HG02610 (cell line): ENCODE measurements at regions not wholly inside any gene's neighbourhood (a gene's known extent, or its start where the extent isn't known, plus 50 kb on each side); places are given as distances from the start of the nearest gene placed in this dataset.
A peak's percentile ranks its signal among the peaks of the same experiment; 100 is the strongest.
"Not testable (repeated sequence)": the region's sequence is repeated elsewhere in the genome, so short reads cannot be mapped to it uniquely, and the experiment has no call there.

Source experiments
- ATAC-seq: cut with Tn5 transposase; IDR thresholded peaks from one replicate; pipeline ENCODE4 v1.9.1; 2021; ENCODE audit warnings: mild to moderate bottlenecking, moderate library complexity; ENCODE audit not compliant: unreplicated experiment

GRCh38 chr21:31609081-31609480 is 50.4 kb upstream of the SOD1 start:
- ATAC-seq = no peak

- no peak for ATAC-seq
Measured at GRCh38 chr21:31607791-31608190, 51.7 kb upstream of the SOD1 start.

- ATAC-seq = no peak
Measured at GRCh38 chr21:31606081-31606874, 53.2 kb upstream of the SOD1 start.

- ATAC-seq = peak; percentile 60
Measured at GRCh38 chr21:31604591-31605190, 54.8 kb upstream of the SOD1 start.

GRCh38 chr21:31599563-31599962 is 59.9 kb upstream of the SOD1 start:
- no peak for ATAC-seq

GRCh38 chr21:31599013-31599412 is 60.5 kb upstream of the SOD1 start:
- no peak for ATAC-seq

GRCh38 chr21:31597683-31598082 is 61.8 kb upstream of the SOD1 start:
- no peak for ATAC-seq

- ATAC-seq = no peak
Measured at GRCh38 chr21:31596055-31596454, 63.4 kb upstream of the SOD1 start.

- no peak for ATAC-seq
Measured at GRCh38 chr21:31594726-31595125, 64.8 kb upstream of the SOD1 start.

- no peak for ATAC-seq
Measured at GRCh38 chr21:31594279-31594678, 65.2 kb upstream of the SOD1 start.

- no peak for ATAC-seq
Measured at GRCh38 chr21:31592963-31593560, 66.4 kb upstream of the SOD1 start.

GRCh38 chr21:31592516-31592915 is 67.0 kb upstream of the SOD1 start:
- no peak for ATAC-seq

- ATAC-seq = no peak
Measured at GRCh38 chr21:31589820-31590219, 69.7 kb upstream of the SOD1 start.

GRCh38 chr21:31586118-31586517 is 73.4 kb upstream of the SOD1 start:
- ATAC-seq = no peak

- not testable (repeated sequence) for ATAC-seq
Measured at GRCh38 chr21:31583937-31584336, 75.6 kb upstream of the SOD1 start.

- no peak for ATAC-seq
Measured at GRCh38 chr21:31583498-31583897, 76.0 kb upstream of the SOD1 start.

GRCh38 chr21:31580866-31581276 is 78.6 kb upstream of the SOD1 start:
- ATAC-seq = peak; percentile 74

- no peak for ATAC-seq
Measured at GRCh38 chr21:31577271-31577670, 82.2 kb upstream of the SOD1 start.

- ATAC-seq = no peak
Measured at GRCh38 chr21:31576428-31576827, 83.1 kb upstream of the SOD1 start.

GRCh38 chr21:31573217-31573616 is 86.3 kb upstream of the SOD1 start:
- ATAC-seq = no peak

GRCh38 chr21:31571879-31572278 is 87.6 kb upstream of the SOD1 start:
- no peak for ATAC-seq
